ENCODE measurements at regions not wholly inside any gene's neighbourhood (a gene's known extent, or its start where the extent isn't known, plus 50 kb on each side); places are given as distances from the start of the nearest gene placed in this dataset.

DNA sequence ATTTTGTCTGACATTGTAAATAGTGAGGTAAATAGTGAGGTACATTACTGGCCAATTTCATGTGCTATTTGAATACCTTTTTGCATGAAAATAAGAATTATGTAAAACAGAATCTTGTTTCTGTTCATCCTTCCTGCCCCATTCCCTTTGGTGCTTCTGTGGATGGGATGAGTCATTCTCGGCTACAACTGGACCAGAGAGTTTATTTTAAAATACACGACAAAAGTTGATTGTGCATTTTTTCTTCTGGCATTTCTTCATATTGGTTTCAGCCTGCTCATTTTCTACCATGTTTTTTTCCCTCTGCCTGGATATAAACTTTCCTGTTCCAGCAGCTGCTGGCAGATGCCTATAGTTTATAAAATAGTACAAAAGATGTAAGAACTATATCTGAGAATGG is 107.5 kb downstream of the CYSLTR2 start:
- H3K4me3 ChIP-seq (ENCODE audit: low read depth, low read length), result no peak overlapping the region
- H3K27me3 ChIP-seq (ENCODE audit: control insufficient read depth, insufficient read depth, low read length), result no peaks in the 10 kb centered on the region
- no peak overlapping the region for H3K9ac ChIP-seq (ENCODE audit: low read depth, low read length)
- peaks cover 6% of the 10 kb centered on the region for H3K9me3 ChIP-seq (ENCODE audit: control insufficient read depth, insufficient read depth, low read length)
- no peaks in the 10 kb centered on the region for H3K36me3 ChIP-seq (ENCODE audit: control insufficient read depth, insufficient read depth, low read length)
- no peaks in the 10 kb centered on the region for H3K4me1 ChIP-seq (ENCODE audit: control insufficient read depth, insufficient read depth, low read length)

DNA sequence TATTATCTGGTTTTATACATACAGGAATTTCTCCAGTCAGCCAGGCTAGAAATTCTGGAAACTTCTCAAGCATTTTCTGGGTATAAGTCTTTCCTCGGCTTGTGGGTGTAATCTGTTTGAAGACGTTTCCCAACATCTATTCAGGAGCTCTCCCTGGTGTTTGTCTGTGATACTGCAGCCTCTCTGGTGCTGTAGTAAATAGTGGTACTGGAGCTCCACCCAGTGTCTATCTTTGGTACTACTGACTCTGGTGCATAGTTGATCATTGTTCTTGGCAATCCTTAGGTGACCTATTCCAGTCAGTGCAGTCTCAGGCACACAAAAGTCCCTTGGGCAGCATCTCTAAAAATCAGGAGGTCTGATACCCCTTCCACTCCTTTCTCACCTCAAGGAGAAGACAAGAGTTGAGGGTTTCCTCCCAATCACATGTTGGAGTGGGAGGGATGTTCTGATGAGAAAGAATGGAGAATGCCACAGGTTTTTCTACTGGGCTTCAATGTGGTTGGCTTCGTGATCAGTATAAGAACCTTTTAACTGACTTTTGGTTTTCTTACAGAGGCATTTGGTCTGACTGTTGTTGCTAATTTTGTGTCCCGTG is 115.5 kb downstream of the CYSLTR2 start:
- no peaks in the 10 kb centered on the region for H3K4me1 ChIP-seq (ENCODE audit: control insufficient read depth, insufficient read depth, low read length)
- H3K9ac ChIP-seq (ENCODE audit: low read depth, low read length), result no peak overlapping the region
- no peaks in the 10 kb centered on the region for H3K27me3 ChIP-seq (ENCODE audit: control insufficient read depth, insufficient read depth, low read length)
- no peaks in the 10 kb centered on the region for H3K36me3 ChIP-seq (ENCODE audit: control insufficient read depth, insufficient read depth, low read length)
- H3K4me3 ChIP-seq (ENCODE audit: low read depth, low read length), result no peak overlapping the region
- H3K9me3 ChIP-seq (ENCODE audit: control insufficient read depth, insufficient read depth, low read length), result peaks cover 4% of the 10 kb centered on the region

DNA sequence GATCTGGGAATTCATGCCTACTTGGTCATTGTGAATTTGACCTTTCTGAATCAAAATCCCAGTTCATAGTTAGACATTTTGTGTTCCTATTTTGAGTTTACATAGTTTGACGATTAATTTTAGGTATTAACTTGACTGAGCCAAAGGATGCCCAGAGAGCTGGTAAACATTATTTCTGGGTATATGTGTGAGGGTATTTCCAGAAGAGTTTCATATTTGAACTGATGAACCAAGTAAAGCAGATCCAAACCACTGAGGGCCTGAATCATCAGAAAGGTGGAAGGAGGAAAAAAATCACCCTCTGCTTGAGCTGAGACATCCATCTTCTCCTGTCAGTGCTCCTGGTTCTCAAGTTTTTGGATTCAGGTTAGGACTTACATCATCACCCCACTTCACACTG is 116.6 kb downstream of the CYSLTR2 start:
- Histone ChIP-seq H3K9me3 (ENCODE audit: control insufficient read depth, insufficient read depth, low read length) (peaks cover under 1% of the 10 kb centered on the region), H3K27me3 (ENCODE audit: control insufficient read depth, insufficient read depth, low read length) (no peaks in the 10 kb centered on the region), H3K36me3 (ENCODE audit: control insufficient read depth, insufficient read depth, low read length) (no peaks in the 10 kb centered on the region), H3K4me1 (ENCODE audit: control insufficient read depth, insufficient read depth, low read length) (no peaks in the 10 kb centered on the region), H3K4me3 (ENCODE audit: low read depth, low read length) (no peak overlapping the region), H3K9ac (ENCODE audit: low read depth, low read length) (no peak overlapping the region)

DNA sequence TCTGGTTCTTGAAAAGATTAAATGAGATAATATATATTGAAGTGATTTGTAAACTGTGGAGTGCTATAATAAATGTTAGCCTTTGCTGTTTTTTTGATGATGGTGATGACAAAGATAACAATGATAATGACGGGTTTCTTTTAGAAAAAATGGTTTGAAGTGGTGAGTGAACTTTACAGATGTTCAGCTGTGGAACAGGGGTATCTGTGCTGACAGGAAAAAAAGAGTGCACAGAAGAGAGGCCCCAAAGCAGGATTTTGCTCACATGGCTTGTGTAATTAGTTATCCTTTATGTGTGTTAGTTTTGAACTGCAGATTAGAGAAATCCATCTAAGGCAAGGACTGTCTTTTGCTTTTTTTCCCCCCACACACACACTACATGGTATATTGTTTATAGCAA is 119.2 kb downstream of the CYSLTR2 start:
- Histone ChIP-seq H3K36me3 (ENCODE audit: control insufficient read depth, insufficient read depth, low read length) (no peaks in the 10 kb centered on the region), H3K9me3 (ENCODE audit: control insufficient read depth, insufficient read depth, low read length) (no peaks in the 10 kb centered on the region), H3K27me3 (ENCODE audit: control insufficient read depth, insufficient read depth, low read length) (no peaks in the 10 kb centered on the region), H3K4me1 (ENCODE audit: control insufficient read depth, insufficient read depth, low read length) (no peaks in the 10 kb centered on the region), H3K4me3 (ENCODE audit: low read depth, low read length) (no peak overlapping the region), H3K9ac (ENCODE audit: low read depth, low read length) (no peak overlapping the region)

DNA sequence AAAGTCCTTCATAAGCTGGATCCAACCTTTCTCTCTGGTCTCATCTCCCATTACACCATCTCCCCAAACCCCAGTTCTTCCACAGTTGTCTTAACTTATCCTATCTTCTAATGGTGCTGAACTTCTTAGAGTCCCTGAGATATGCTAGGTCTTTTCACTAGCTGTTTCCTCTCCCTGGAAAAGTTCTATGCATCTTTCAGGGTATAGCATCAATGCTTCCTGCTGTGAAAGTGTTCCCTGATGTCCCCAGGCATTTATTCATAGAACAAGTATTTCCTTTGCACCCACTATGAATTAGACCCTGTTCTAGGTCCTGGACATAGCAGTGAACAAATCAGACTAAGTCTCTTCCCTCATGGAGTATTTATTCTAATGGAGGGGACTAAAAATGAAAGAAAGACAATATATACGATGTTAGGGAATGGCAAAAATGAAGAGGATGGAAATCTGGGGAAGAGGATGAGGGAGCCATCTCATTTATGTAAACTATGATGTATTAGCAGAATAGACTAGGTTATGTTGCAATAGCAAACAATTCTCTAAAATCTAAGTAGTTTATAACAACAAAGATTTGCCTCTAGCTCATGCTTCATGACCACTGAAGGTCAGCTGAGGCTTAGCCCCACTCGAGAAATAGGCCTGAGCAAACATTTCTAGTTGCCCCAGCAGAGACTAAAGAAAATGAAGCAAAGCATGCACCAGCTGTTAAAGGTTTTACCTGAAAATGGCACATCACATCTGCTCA is 120.0 kb downstream of the CYSLTR2 start:
- Histone ChIP-seq H3K9me3 (ENCODE audit: control insufficient read depth, insufficient read depth, low read length) (no peaks in the 10 kb centered on the region), H3K27me3 (ENCODE audit: control insufficient read depth, insufficient read depth, low read length) (no peaks in the 10 kb centered on the region), H3K4me1 (ENCODE audit: control insufficient read depth, insufficient read depth, low read length) (no peaks in the 10 kb centered on the region), H3K36me3 (ENCODE audit: control insufficient read depth, insufficient read depth, low read length) (no peaks in the 10 kb centered on the region), H3K4me3 (ENCODE audit: low read depth, low read length) (no peak overlapping the region), H3K9ac (ENCODE audit: low read depth, low read length) (no peak overlapping the region)

DNA sequence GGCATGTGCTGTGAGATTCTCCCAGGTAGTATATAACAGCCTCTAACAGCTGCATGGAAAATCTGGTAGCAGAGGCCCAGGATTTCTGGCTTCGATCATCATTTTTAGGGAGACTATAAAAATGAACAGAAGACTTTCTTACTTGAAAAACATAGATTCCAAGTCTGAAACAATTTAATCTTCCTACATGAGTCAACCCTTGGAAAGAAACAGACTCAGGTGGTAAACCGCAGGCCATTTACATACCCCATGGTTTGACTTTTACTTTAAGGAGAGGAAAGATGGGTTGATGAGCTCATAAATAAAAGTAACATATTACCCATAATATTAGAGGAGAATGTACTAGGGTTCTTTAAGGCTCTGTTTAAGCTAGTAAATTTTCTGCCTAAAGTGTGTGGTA is 121.6 kb downstream of the CYSLTR2 start:
- Histone ChIP-seq H3K4me1 (ENCODE audit: control insufficient read depth, insufficient read depth, low read length) (no peaks in the 10 kb centered on the region), H3K9ac (ENCODE audit: low read depth, low read length) (no peak overlapping the region), H3K9me3 (ENCODE audit: control insufficient read depth, insufficient read depth, low read length) (no peaks in the 10 kb centered on the region), H3K4me3 (ENCODE audit: low read depth, low read length) (no peak overlapping the region), H3K36me3 (ENCODE audit: control insufficient read depth, insufficient read depth, low read length) (no peaks in the 10 kb centered on the region), H3K27me3 (ENCODE audit: control insufficient read depth, insufficient read depth, low read length) (no peaks in the 10 kb centered on the region)

DNA sequence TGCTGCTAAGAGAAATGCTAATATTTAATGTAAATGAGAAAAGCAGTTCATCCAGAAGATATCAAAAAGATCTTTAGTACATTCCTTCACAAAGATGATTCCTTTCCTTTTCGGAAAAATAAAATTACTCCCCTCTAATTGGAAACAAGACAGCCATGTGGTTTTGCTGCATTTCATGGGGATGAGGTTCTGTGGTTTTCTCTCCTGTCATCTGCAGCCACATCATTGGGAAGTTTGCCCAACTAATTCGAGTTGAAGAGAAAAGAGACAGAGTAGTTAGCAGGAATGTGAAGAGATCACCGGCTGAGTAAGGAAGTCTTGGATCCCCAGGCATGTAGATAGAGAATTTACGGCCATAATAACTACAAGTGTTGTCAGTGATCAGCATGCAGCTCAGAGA is 122.1 kb downstream of the CYSLTR2 start:
- no peak overlapping the region for H3K9ac ChIP-seq (ENCODE audit: low read depth, low read length)
- no peaks in the 10 kb centered on the region for H3K9me3 ChIP-seq (ENCODE audit: control insufficient read depth, insufficient read depth, low read length)
- H3K27me3 ChIP-seq (ENCODE audit: control insufficient read depth, insufficient read depth, low read length), result no peaks in the 10 kb centered on the region
- H3K4me3 ChIP-seq (ENCODE audit: low read depth, low read length), result no peak overlapping the region
- H3K36me3 ChIP-seq (ENCODE audit: control insufficient read depth, insufficient read depth, low read length), result no peaks in the 10 kb centered on the region
- no peaks in the 10 kb centered on the region for H3K4me1 ChIP-seq (ENCODE audit: control insufficient read depth, insufficient read depth, low read length)

DNA sequence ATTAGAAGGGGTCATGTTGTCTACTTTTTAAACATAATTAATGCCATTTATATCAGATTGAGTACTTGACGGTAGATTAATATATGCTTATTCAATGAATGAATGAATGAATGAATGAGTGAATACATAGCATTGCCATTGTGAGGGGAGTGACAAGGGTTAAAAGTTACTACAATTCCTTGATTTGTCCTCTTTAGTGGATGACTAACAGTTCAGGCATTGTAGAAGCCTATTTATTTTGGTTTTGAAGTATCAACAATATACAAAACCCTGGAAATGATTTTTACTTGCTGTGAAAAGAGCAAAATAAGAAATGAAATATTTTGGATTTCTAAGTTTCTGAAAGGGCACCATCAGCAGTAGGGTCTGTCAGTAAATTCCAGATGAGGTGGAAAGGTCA is 122.7 kb downstream of the CYSLTR2 start:
- Histone ChIP-seq H3K36me3 (ENCODE audit: control insufficient read depth, insufficient read depth, low read length) (no peaks in the 10 kb centered on the region), H3K4me3 (ENCODE audit: low read depth, low read length) (no peak overlapping the region), H3K9me3 (ENCODE audit: control insufficient read depth, insufficient read depth, low read length) (no peaks in the 10 kb centered on the region), H3K4me1 (ENCODE audit: control insufficient read depth, insufficient read depth, low read length) (no peaks in the 10 kb centered on the region), H3K9ac (ENCODE audit: low read depth, low read length) (no peak overlapping the region), H3K27me3 (ENCODE audit: control insufficient read depth, insufficient read depth, low read length) (no peaks in the 10 kb centered on the region)

DNA sequence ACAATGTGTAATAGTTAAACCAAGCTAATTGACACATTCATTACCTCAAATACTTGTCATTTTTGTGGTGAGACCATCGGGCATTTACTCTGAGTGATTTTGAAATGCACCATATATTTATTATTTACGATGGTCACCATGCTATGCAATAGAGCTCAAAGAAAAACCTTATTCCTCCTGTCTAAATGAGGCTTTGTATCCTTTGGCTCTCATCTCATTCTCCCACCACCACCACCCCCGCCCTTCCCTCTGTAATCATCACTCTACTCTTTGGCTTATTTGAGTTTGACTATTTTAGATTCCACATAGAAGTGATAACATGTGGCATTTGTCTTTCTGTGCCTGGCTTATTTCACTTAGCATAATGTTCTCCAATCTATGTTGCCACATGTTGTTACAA is 124.9 kb downstream of the CYSLTR2 start:
- Histone ChIP-seq H3K4me3 (ENCODE audit: low read depth, low read length) (no peak overlapping the region), H3K27me3 (ENCODE audit: control insufficient read depth, insufficient read depth, low read length) (no peaks in the 10 kb centered on the region), H3K36me3 (ENCODE audit: control insufficient read depth, insufficient read depth, low read length) (no peaks in the 10 kb centered on the region), H3K9ac (ENCODE audit: low read depth, low read length) (no peak overlapping the region), H3K9me3 (ENCODE audit: control insufficient read depth, insufficient read depth, low read length) (no peaks in the 10 kb centered on the region), H3K4me1 (ENCODE audit: control insufficient read depth, insufficient read depth, low read length) (no peaks in the 10 kb centered on the region)

DNA sequence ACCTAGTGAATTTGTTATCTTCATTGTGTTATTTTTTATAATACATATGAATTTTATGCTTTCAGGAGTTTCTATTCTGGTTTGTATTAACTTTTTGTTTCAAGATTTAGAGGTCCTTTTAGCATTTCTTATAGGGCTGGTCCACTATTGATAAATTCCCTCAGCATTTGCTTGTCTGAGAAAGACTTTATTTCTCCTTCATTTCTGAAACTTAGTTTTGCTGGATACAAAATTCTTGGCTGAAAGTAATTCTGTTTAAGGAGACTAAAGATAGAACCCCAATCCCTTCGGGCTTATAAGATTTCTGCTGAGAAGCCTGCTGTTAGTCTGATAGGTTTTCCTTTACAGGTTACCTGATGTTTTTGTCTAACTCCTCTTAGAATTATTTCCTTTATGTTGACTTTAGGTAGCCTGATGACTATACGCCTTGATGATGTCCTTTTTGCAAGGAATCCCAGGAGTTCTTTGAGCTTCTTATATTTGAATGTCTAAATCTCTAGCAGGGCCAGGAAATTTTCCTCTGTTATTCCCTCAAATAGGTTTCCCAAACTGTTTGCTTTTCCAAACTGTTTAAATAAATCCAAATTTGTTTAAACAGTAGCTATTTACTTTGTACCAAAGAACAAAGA is 127.1 kb downstream of the CYSLTR2 start:
- no peak overlapping the region for H3K9ac ChIP-seq (ENCODE audit: low read depth, low read length)
- H3K4me1 ChIP-seq (ENCODE audit: control insufficient read depth, insufficient read depth, low read length), result no peaks in the 10 kb centered on the region
- H3K9me3 ChIP-seq (ENCODE audit: control insufficient read depth, insufficient read depth, low read length), result no peaks in the 10 kb centered on the region
- no peaks in the 10 kb centered on the region for H3K36me3 ChIP-seq (ENCODE audit: control insufficient read depth, insufficient read depth, low read length)
- no peak overlapping the region for H3K4me3 ChIP-seq (ENCODE audit: low read depth, low read length)
- H3K27me3 ChIP-seq (ENCODE audit: control insufficient read depth, insufficient read depth, low read length), result no peaks in the 10 kb centered on the region

DNA sequence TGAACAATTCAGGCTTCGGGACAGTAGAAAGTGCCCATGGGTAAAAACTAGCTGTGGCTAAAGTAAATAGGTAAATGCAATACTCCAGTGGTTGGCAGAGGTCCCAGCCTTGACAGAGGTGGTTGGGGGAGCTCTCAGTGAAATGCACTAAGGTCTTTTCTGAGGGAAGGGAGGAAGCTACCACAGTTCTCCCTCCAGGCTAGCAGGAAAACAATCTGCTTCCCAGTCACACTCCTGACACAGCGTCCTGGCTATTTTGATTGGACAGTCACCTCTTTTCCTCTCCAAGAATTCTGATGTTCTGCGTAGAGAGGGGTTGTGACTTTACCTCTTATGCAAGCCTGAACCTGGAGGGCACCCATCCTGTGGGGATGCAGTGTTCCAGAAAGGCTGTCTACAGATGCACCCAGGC is 128.7 kb downstream of the CYSLTR2 start:
- H3K4me3 ChIP-seq (ENCODE audit: low read depth, low read length), result no peak overlapping the region
- H3K27me3 ChIP-seq (ENCODE audit: control insufficient read depth, insufficient read depth, low read length), result no peaks in the 10 kb centered on the region
- H3K9me3 ChIP-seq (ENCODE audit: control insufficient read depth, insufficient read depth, low read length), result no peaks in the 10 kb centered on the region
- no peaks in the 10 kb centered on the region for H3K36me3 ChIP-seq (ENCODE audit: control insufficient read depth, insufficient read depth, low read length)
- no peaks in the 10 kb centered on the region for H3K4me1 ChIP-seq (ENCODE audit: control insufficient read depth, insufficient read depth, low read length)
- no peak overlapping the region for H3K9ac ChIP-seq (ENCODE audit: low read depth, low read length)

DNA sequence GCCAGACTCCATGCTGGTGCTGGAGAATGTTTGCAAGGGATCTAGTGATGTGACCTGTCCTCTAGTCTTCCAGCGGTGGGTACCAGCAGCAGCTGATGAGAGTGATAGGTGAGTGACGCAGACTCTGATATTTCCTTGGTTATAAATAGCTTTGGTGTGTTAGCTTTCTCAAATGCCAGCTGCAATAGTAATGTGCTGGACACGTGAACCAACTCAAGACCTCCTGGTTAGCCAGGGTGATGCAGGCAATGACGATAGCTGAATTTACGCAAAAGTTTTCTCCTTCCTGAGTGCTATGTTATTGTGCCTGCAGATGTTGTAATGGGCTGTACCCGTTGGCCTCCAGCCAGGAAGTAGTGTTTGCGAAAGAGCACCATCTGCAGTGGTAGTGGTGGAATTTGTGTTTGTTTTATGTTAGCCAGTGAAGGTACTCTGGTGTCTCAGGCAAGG is 129.5 kb downstream of the CYSLTR2 start:
- no peak overlapping the region for H3K4me3 ChIP-seq (ENCODE audit: low read depth, low read length)
- no peaks in the 10 kb centered on the region for H3K9me3 ChIP-seq (ENCODE audit: control insufficient read depth, insufficient read depth, low read length)
- no peaks in the 10 kb centered on the region for H3K27me3 ChIP-seq (ENCODE audit: control insufficient read depth, insufficient read depth, low read length)
- no peaks in the 10 kb centered on the region for H3K36me3 ChIP-seq (ENCODE audit: control insufficient read depth, insufficient read depth, low read length)
- H3K9ac ChIP-seq (ENCODE audit: low read depth, low read length), result no peak overlapping the region
- H3K4me1 ChIP-seq (ENCODE audit: control insufficient read depth, insufficient read depth, low read length), result no peaks in the 10 kb centered on the region

Data from iPS-15b (cell line).